PC-3 (cell line): ENCODE measurements at regions not wholly inside any gene's neighbourhood (a gene's known extent, or its start where the extent isn't known, plus 50 kb on each side); places are given as distances from the start of the nearest gene placed in this dataset.

ENCODE experiments used
- EZH2 ChIP-seq: fragments of 300-600 bp; sonication (generic); IDR thresholded peaks from one replicate; pipeline ENCODE4 v1.6.1; 2017; ENCODE audit warnings: antibody characterized with exemption, mild to moderate bottlenecking, low read length; ENCODE audit not compliant: unreplicated experiment
- EZH2phosphoT487 ChIP-seq: fragments of 300-600 bp; sonication (generic); IDR thresholded peaks from 2 replicates; pipeline ENCODE4 v1.6.1; 2018; ENCODE audit warnings: mild to moderate bottlenecking, antibody characterized with exemption, low read length, borderline replicate concordance
- TF ChIP-seq, protein P1 (sequence below): fragments of 300-600 bp; sonication (generic); conservative IDR thresholded peaks from 2 replicates; pipeline ENCODE4 v1.5.1; 2017; ENCODE audit warnings: antibody characterized with exemption, low read depth, mild to moderate bottlenecking, low read length

DNA sequence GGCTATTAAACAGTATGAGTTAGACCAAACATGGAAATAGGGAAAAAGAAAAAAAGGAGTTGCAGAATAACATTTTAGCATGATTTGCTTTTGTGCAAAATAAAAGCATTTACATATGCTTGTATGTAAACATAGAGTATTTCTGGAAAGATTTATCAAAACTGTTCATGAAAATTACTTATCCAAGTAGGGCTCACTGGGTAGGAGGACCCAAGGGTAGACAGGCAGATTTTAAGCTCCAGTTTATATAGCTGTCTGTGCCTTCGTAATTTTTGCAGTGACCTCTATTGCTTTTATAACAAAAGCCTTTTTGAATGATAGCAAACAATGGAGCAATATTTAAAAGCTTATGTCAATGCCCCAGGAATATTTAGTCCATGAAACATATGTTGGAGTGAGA is 228.8 kb upstream of the IRF2BP2 start:
- TF ChIP-seq, protein P1, sequence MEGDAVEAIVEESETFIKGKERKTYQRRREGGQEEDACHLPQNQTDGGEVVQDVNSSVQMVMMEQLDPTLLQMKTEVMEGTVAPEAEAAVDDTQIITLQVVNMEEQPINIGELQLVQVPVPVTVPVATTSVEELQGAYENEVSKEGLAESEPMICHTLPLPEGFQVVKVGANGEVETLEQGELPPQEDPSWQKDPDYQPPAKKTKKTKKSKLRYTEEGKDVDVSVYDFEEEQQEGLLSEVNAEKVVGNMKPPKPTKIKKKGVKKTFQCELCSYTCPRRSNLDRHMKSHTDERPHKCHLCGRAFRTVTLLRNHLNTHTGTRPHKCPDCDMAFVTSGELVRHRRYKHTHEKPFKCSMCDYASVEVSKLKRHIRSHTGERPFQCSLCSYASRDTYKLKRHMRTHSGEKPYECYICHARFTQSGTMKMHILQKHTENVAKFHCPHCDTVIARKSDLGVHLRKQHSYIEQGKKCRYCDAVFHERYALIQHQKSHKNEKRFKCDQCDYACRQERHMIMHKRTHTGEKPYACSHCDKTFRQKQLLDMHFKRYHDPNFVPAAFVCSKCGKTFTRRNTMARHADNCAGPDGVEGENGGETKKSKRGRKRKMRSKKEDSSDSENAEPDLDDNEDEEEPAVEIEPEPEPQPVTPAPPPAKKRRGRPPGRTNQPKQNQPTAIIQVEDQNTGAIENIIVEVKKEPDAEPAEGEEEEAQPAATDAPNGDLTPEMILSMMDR = no peak
- TF ChIP-seq EZH2 (no peak), EZH2phosphoT487 (no peak)
